ENCODE measurements at regions not wholly inside any gene's neighbourhood (a gene's known extent, or its start where the extent isn't known, plus 50 kb on each side); places are given as distances from the start of the nearest gene placed in this dataset.

DNA sequence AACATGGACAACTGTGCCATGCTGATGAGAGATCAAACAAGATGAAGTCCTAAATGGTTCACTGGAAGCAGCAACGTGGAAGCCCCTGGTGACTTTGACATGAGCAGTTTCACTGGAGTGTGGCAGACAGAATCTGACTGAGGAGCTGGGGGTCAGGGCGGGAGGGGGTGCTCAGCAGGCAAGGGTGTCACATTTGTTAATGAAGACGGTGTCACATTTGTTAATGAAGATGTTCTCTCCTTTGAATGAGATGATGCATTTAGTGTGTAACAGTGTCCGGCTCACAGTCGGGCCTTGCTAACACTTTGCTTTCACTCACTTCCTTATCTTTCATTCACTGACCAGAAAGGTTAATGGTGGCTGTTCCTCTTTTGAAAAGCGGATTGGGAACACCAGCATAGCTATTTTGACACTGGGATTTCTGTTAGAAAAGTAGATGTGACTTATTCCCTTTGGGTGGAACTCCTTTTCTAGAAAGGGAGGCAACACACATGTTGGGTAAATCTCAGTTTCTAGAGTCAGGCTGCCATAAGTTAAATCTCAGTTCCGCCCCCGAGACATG lies 693.7 kb downstream of the UQCRFS1 start:
- no peak for TF ChIP-seq ZNF274 (IDR thresholded peaks at IDR 0.05; ENCODE audit: low read depth, low read length)
- no peak for TF ChIP-seq YY1 (IDR thresholded peaks at IDR 0.05; ENCODE audit: insufficient read depth, insufficient read length)

Measured in NT2/D1 (cell line).